Esophagus squamous epithelium (tissue), 5 donors: ENCODE measurements at regions not wholly inside any gene's neighbourhood (a gene's known extent, or its start where the extent isn't known, plus 50 kb on each side); places are given as distances from the start of the nearest gene placed in this dataset.

Experiments
- DNase-seq: peaks from one replicate; lab custom pipeline; 2025; lab: John Stamatoyannopoulos, UW
- H3K27ac ChIP-seq, 4 donors: fragments of 200-600 bp; sonication (generic); one replicate each; pipeline ENCODE4 v1.5.1; 2016 to 2019; ENCODE audit warnings: mild to moderate bottlenecking in 1 of 4
- H3K27me3 ChIP-seq, 4 donors: fragments of 200-600 bp; sonication (generic); 1 replicate in 3 of 4; 2 replicates in 1 of 4; pipeline versions ENCODE4 v1.5.1 to v1.6.0; 2017 to 2021; ENCODE audit warnings: antibody characterized with exemption in 1 of 4
- H3K36me3 ChIP-seq, 3 donors: fragments of 200-600 bp; sonication (generic); one replicate each; pipeline ENCODE4 v1.5.1; 2016 to 2019
- H3K4me1 ChIP-seq, 3 donors: fragments of 200-600 bp; sonication (generic); one replicate each; pipeline ENCODE4 v1.5.1; 2017 to 2019
- H3K4me3 ChIP-seq, 4 donors: fragments of 200-600 bp; sonication (generic); 1 replicate in 3 of 4; 2 replicates in 1 of 4; pipeline ENCODE4 v1.5.1; 2016 to 2019; ENCODE audit warnings: mild to moderate bottlenecking in 2 of 4, moderate library complexity in 1 of 4
- H3K9me3 ChIP-seq, 3 donors: fragments of 200-600 bp; sonication (generic); one replicate each; pipeline ENCODE4 v1.5.1; 2016 to 2019
- POLR2A ChIP-seq, 4 donors: fragments of 450-650 bp; IDR thresholded peaks; one replicate each; pipeline ENCODE4 v1.6.1; 2017; ENCODE audit warnings: antibody characterized with exemption in 4 of 4, mild to moderate bottlenecking in 4 of 4, moderate library complexity in 3 of 4
- WGBS, 2 donors: methylation state at CpG; one replicate each; pipeline ENCODE4 v1.1.5; 2018; 5-methylcytosine and 5-hydroxymethylcytosine counted together
- intact Hi-C: fragments of 100-400 bp; cut with DNase I; formaldehyde crosslinking; loops from one replicate; pipeline ENCODE4 v1.15.0; 2022
- TF ChIP-seq, protein P1 (sequence below), 6 experiments: fragments of 450-650 bp in 4 of 6; fragments of 200-600 bp in 2 of 6; sonication (generic) in 2 of 6; IDR thresholded peaks; one replicate each; pipeline ENCODE4 v1.5.1; 2016 to 2019; ENCODE audit warnings: antibody characterized with exemption in 6 of 6, mild to moderate bottlenecking in 4 of 6, moderate library complexity in 4 of 6
- donor health status: DM: yes; HTN: yes; CAD: no.

DNA sequence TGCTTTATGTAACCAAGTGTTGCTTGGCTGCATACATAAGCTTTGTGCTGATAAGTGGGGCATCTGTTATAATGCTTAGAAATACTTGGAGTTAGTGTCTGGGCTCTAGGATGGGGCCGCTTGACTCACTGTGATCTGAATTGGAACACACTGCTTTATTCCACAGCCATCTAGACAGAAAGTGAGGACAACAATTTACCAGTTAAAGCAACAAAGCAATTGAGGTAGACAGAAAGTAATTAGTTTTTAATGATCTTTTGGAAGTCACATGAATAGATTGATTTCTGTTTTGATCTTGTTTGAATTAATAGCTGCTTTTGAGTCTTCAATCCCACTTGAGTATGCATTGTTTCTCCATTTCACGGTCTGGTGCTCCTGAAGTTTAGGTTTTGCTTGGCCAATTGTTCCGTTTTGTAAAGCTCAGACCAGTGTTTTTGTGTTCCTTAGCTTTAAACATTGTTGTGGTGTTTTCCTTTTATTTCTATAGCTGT, 157.5 kb downstream of the TRMT11 start:
- TF ChIP-seq, protein P1, sequence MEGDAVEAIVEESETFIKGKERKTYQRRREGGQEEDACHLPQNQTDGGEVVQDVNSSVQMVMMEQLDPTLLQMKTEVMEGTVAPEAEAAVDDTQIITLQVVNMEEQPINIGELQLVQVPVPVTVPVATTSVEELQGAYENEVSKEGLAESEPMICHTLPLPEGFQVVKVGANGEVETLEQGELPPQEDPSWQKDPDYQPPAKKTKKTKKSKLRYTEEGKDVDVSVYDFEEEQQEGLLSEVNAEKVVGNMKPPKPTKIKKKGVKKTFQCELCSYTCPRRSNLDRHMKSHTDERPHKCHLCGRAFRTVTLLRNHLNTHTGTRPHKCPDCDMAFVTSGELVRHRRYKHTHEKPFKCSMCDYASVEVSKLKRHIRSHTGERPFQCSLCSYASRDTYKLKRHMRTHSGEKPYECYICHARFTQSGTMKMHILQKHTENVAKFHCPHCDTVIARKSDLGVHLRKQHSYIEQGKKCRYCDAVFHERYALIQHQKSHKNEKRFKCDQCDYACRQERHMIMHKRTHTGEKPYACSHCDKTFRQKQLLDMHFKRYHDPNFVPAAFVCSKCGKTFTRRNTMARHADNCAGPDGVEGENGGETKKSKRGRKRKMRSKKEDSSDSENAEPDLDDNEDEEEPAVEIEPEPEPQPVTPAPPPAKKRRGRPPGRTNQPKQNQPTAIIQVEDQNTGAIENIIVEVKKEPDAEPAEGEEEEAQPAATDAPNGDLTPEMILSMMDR (IDR thresholded peaks at IDR 0.05), result no peak
- no peak for TF ChIP-seq POLR2A (IDR thresholded peaks at IDR 0.05)
- no peaks in the 10 kb centered on the region for H3K4me1 ChIP-seq
- no peak overlapping the region for H3K4me3 ChIP-seq
- H3K27me3 ChIP-seq, result no peaks in the 10 kb centered on the region
- H3K9me3 ChIP-seq, result peaks cover 0 to 4% (median 0%) of the 10 kb centered on the region in 3 donors
- no peak for DNase-seq
- WGBS, 2 donors, result 57 to 67% methylated on average over 3 of the region's 3 CpGs
- intact Hi-C loops, result no loop called here
- H3K27ac ChIP-seq, result no peak overlapping the region
- H3K36me3 ChIP-seq, result no peaks in the 10 kb centered on the region

DNA sequence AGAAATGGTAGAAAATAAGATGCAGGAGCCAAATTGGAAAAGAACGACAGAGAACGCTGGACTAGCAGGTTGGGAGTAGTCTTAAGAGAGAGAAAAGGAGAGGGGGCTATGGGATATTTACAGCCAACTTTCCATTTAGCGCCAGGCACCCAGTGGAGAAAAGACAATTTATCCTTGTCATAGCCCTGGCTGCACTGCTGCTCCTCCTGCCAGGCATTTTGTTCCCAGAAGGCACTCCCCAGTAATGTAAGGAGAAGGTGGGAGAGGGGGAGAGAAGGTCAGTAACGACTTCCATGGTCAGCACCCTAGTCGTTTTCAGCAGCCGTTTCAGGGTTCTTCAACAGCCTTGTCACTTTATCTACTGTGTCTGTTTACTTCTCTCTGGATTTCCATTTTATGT, 159.0 kb downstream of the TRMT11 start:
- TF ChIP-seq, protein P1 (IDR thresholded peaks at IDR 0.05), result no peak
- no peak for TF ChIP-seq POLR2A (IDR thresholded peaks at IDR 0.05)
- H3K4me1 ChIP-seq, result no peaks in the 10 kb centered on the region
- DNase-seq, result no peak
- intact Hi-C loops, result no loop called here
- H3K4me3 ChIP-seq, result no peak overlapping the region
- H3K36me3 ChIP-seq, result no peaks in the 10 kb centered on the region
- no peak overlapping the region for H3K27ac ChIP-seq
- 64 to 69% methylated on average over 6 of the region's 6 CpGs for WGBS, 2 donors
- H3K9me3 ChIP-seq, result no peaks in the 10 kb centered on the region
- H3K27me3 ChIP-seq, result no peaks in the 10 kb centered on the region

DNA sequence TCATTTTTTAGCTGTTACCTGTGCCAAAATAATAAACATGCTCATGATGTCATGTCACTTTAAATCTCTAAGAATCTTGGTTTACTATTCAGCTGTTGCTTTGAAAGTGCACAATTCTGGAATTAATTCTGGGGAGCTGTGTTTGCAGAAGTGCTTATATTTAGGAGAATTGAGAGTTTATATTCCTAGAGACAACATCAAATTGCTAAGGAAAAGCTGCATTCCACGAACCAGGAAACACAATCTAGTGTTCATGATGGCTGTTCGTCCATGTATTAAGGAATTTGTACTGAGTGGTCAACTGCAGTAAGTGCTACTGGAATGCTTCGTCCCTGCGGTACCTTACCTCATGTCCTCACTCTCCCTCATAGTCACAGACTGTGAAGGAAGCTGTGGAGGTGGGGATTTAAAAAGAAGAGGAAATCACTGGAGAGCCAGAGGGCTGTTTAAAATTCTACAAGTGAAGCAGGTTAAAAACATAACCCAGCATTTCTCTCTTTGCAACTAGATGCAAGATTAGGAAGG, 161.0 kb downstream of the TRMT11 start:
- whole genome bisulfite sequencing, 2 donors, result 60 to 76% methylated on average over 4 of the region's 4 CpGs
- Histone ChIP-seq H3K27me3 (no peaks in the 10 kb centered on the region), H3K4me3 (no peak overlapping the region), H3K9me3 (no peaks in the 10 kb centered on the region), H3K4me1 (no peaks in the 10 kb centered on the region), H3K27ac (no peak overlapping the region), H3K36me3 (no peaks in the 10 kb centered on the region)
- TF ChIP-seq, protein P1 (IDR thresholded peaks at IDR 0.05), result no peak
- TF ChIP-seq POLR2A (IDR thresholded peaks at IDR 0.05), result no peak
- intact Hi-C loops, result no loop called here
- DNase-seq, result no peak

DNA sequence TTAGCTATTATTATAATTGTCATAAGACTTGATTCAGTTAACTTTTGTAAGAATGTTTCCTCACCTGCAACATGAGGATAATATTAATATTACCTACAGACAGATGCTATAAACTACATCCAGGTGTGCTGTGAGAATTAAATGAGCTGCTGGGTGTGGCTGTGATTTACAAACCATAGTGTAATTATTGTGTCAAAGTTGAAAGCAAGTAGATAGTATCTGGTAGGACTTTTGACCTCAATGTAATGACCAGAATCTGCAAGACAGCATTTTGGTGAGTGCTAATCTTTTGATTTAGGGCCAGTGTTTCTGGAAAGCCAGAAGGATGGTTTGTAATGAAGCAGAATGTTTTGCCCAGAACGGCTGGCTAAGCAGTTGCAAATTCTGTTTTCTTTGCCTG, 162.5 kb downstream of the TRMT11 start:
- Histone ChIP-seq H3K27ac (no peak overlapping the region), H3K36me3 (no peaks in the 10 kb centered on the region), H3K27me3 (no peaks in the 10 kb centered on the region), H3K4me1 (no peaks in the 10 kb centered on the region), H3K4me3 (no peak overlapping the region), H3K9me3 (no peaks in the 10 kb centered on the region)
- WGBS, 2 donors, result 74 to 77% methylated on average over 1 of the region's 1 CpG
- DNase-seq, result no peak
- intact Hi-C loops, result no loop called here
- no peak for TF ChIP-seq POLR2A (IDR thresholded peaks at IDR 0.05)
- TF ChIP-seq, protein P1 (IDR thresholded peaks at IDR 0.05), result no peak

DNA sequence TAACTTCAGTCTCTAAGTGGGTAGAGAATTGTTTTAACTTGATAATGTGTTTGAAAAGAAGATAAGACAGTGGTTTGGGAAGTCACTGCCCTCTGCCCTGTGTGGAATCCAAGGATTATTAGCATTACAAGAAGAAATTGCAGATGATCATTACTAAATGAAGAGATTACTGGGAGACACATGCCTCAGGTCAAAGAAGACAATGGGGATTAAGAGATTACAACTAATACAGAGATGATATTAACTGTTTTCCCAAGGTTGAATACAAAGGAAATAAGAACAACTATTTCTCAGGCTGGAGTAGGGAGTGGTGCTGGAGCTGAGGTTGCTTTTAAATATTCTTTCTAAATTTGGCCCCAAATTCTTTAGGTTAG, 166.0 kb downstream of the TRMT11 start:
- Histone ChIP-seq H3K36me3 (no peaks in the 10 kb centered on the region), H3K9me3 (no peaks in the 10 kb centered on the region), H3K4me1 (no peaks in the 10 kb centered on the region), H3K27ac (no peak overlapping the region), H3K27me3 (no peaks in the 10 kb centered on the region), H3K4me3 (no peak overlapping the region)
- intact Hi-C loops, result no loop called here
- DNase-seq, result no peak
- TF ChIP-seq, protein P1 (IDR thresholded peaks at IDR 0.05), result no peak
- TF ChIP-seq POLR2A (IDR thresholded peaks at IDR 0.05), result no peak
